H1 (cell line): ENCODE measurements at regions not wholly inside any gene's neighbourhood (a gene's known extent, or its start where the extent isn't known, plus 50 kb on each side); places are given as distances from the start of the nearest gene placed in this dataset.
"Not testable (repeated sequence)": the region's sequence is repeated elsewhere in the genome, so short reads cannot be mapped to it uniquely, and the experiment has no call there.

Experiments
- CTCF ChIA-PET: fragments of 300-600 bp; sonication (Branson Sonifier 250); formaldehyde crosslinking; loops from one replicate; lab custom pipeline; 2021; ENCODE audit not compliant: partially characterized antibody; lab: Charles Lee
- POLR2A ChIA-PET: fragments of 300-600 bp; sonication (Branson Sonifier 250); formaldehyde crosslinking; loops from one replicate; lab custom pipeline; 2021; ENCODE audit warnings: inconsistent platforms; ENCODE audit not compliant: partially characterized antibody; lab: Charles Lee
- DNase-seq, 2 experiments: peaks; one replicate each; pipeline versions ENCODE4 v3.0.0 to v3.0.0-alpha.2; 2010 to 2022; ENCODE audit warnings: low spot score in 2 of 2, low read depth in 1 of 2, mixed read lengths in 1 of 2
- FAIRE-seq: peaks from 2 replicates; lab custom pipeline; 2011; peaks lifted over from hg19 to GRCh38; lab: Jason Lieb, UNC
- H2AFZ ChIP-seq: 2 replicates; pipeline ENCODE4 v1.8.1; 2012; ENCODE audit warnings: low read length, inconsistent platforms
- H2AK5ac ChIP-seq: 2 replicates; pipeline ENCODE4 v1.6.1; 2013; ENCODE audit warnings: low read depth, low read length
- H2BK120ac ChIP-seq: replicated peaks from 2 replicates; pipeline ENCODE3; 2013; ENCODE audit warnings: low read depth, low read length, inconsistent platforms
- H2BK12ac ChIP-seq: 2 replicates; pipeline ENCODE4 v1.6.1; 2013; ENCODE audit warnings: low read depth, low read length
- H2BK15ac ChIP-seq: 2 replicates; pipeline ENCODE4 v1.6.1; 2013; ENCODE audit warnings: low read length
- H2BK20ac ChIP-seq: 2 replicates; pipeline ENCODE4 v1.6.1; 2013; ENCODE audit warnings: low read length
- H2BK5ac ChIP-seq: 2 replicates; pipeline ENCODE4 v1.6.1; 2013; ENCODE audit warnings: low read depth, low read length
- H3K14ac ChIP-seq: 2 replicates; pipeline ENCODE4 v1.6.1; 2013; ENCODE audit warnings: inconsistent platforms; ENCODE audit not compliant: insufficient read length
- H3K18ac ChIP-seq: 2 replicates; pipeline ENCODE4 v1.6.1; 2013; ENCODE audit warnings: low read length; ENCODE audit errors: extremely low read depth
- H3K23ac ChIP-seq: 2 replicates; pipeline ENCODE4 v1.6.1; 2013; ENCODE audit warnings: inconsistent platforms; ENCODE audit not compliant: insufficient read length
- H3K23me2 ChIP-seq: 2 replicates; pipeline ENCODE4 v1.6.1; 2013; ENCODE audit warnings: low read depth, low read length
- H3K27ac ChIP-seq: 2 replicates; pipeline ENCODE4 v1.6.1; 2011; ENCODE audit warnings: low read depth, low read length, inconsistent platforms
- H3K27me3 ChIP-seq, 4 experiments: replicated peaks in 1 of 4; 1 replicate in 1 of 4; 2 replicates in 3 of 4; pipeline versions ENCODE4 v1.6.1 to v1.8.1; 2011 to 2013; ENCODE audit warnings: low read length in 3 of 4, mild to moderate bottlenecking in 3 of 4, inconsistent platforms in 2 of 4, mixed read lengths in 2 of 4, moderate library complexity in 1 of 4; ENCODE audit not compliant: control insufficient read depth in 3 of 4, insufficient read depth in 3 of 4; ENCODE audit errors: extremely low read depth in 1 of 4
- H3K36me3 ChIP-seq, 4 experiments: 2 replicates each; pipeline versions ENCODE4 v1.6.1 to v1.8.1; 2011 to 2013; ENCODE audit warnings: mild to moderate bottlenecking in 4 of 4, low read length in 3 of 4, moderate library complexity in 2 of 4, control low read depth in 1 of 4, inconsistent platforms in 1 of 4; ENCODE audit not compliant: insufficient read depth in 4 of 4, control insufficient read depth in 2 of 4
- H3K4ac ChIP-seq: replicated peaks from 2 replicates; pipeline ENCODE3; 2013; ENCODE audit warnings: low read length, low read depth, mixed read lengths, inconsistent platforms; ENCODE audit not compliant: insufficient read length
- H3K4me1 ChIP-seq, 4 experiments: replicated peaks in 1 of 4; 1 replicate in 1 of 4; 2 replicates in 3 of 4; pipeline versions ENCODE4 v1.6.1 to v1.8.1; 2011 to 2013; ENCODE audit warnings: low read length in 3 of 4, inconsistent platforms in 2 of 4, mixed read lengths in 1 of 4; ENCODE audit not compliant: insufficient read depth in 4 of 4, control insufficient read depth in 3 of 4
- H3K4me2 ChIP-seq, 2 experiments: 2 replicates each; pipeline versions ENCODE4 v1.6.1 to v1.8.1; 2011 to 2013; ENCODE audit warnings: low read depth in 2 of 2, low read length in 2 of 2, control low read depth in 1 of 2, inconsistent platforms in 1 of 2, mild to moderate bottlenecking in 1 of 2; ENCODE audit not compliant: insufficient read depth in 1 of 2
- H3K4me3 ChIP-seq, 4 experiments: fragments of 200-600, 300-600 bp in 1 of 4; sonication (generic), shearing (Covaris generic), sonication (Bioruptor Twin) in 1 of 4; 2 replicates each; pipeline versions ENCODE4 v1.5.1 to v1.8.1; 2011 to 2016; ENCODE audit warnings: low read length in 4 of 4, low read depth in 3 of 4, control low read depth in 2 of 4, inconsistent platforms in 2 of 4, mild to moderate bottlenecking in 2 of 4, mixed read lengths in 1 of 4, moderate library complexity in 1 of 4; ENCODE audit not compliant: insufficient read depth in 2 of 4; ENCODE audit errors: extremely low read depth in 1 of 4
- H3K56ac ChIP-seq: replicated peaks from 2 replicates; pipeline ENCODE3; 2013; ENCODE audit warnings: low read depth, mild to moderate bottlenecking, mixed read lengths, low read length, inconsistent platforms; ENCODE audit not compliant: insufficient read length
- H3K79me1 ChIP-seq: 2 replicates; pipeline ENCODE4 v1.6.1; 2013; ENCODE audit warnings: low read depth, low read length, control low read depth
- H3K79me2 ChIP-seq, 2 experiments: 2 replicates each; pipeline versions ENCODE4 v1.6.1 to v1.8.1; 2012 to 2013; ENCODE audit warnings: low read length in 2 of 2, mild to moderate bottlenecking in 2 of 2, inconsistent platforms in 1 of 2; ENCODE audit not compliant: insufficient read depth in 2 of 2, control insufficient read depth in 1 of 2
- H3K9ac ChIP-seq, 4 experiments: replicated peaks in 1 of 4; 1 replicate in 1 of 4; 2 replicates in 3 of 4; pipeline versions ENCODE4 v1.6.1 to v1.8.1; 2011 to 2013; ENCODE audit warnings: low read depth in 3 of 4, low read length in 3 of 4, control low read depth in 2 of 4, mild to moderate bottlenecking in 2 of 4, moderate library complexity in 2 of 4, inconsistent platforms in 1 of 4; ENCODE audit errors: extremely low read depth in 1 of 4
- H3K9me3 ChIP-seq, 2 experiments: 2 replicates each; pipeline versions ENCODE4 v1.6.1 to v1.8.1; 2012 to 2013; ENCODE audit warnings: mild to moderate bottlenecking in 2 of 2, moderate library complexity in 2 of 2, control low read depth in 1 of 2, inconsistent platforms in 1 of 2, low read depth in 1 of 2, low read length in 1 of 2, mixed read lengths in 1 of 2; ENCODE audit not compliant: insufficient read depth in 2 of 2
- H4K20me1 ChIP-seq, 2 experiments: replicated peaks in 1 of 2; 2 replicates each; pipeline versions ENCODE3 to v1.8.1; 2011 to 2013; ENCODE audit warnings: inconsistent platforms in 2 of 2, low read length in 2 of 2, mild to moderate bottlenecking in 1 of 2; ENCODE audit not compliant: insufficient read depth in 2 of 2, control insufficient read depth in 1 of 2
- H4K5ac ChIP-seq: 2 replicates; pipeline ENCODE4 v1.6.1; 2013; ENCODE audit warnings: low read length, low read depth, mixed read lengths, inconsistent platforms; ENCODE audit not compliant: insufficient read length
- H4K8ac ChIP-seq: 2 replicates; pipeline ENCODE4 v1.8.0; 2013; ENCODE audit warnings: mild to moderate bottlenecking, moderate library complexity, low read length, inconsistent platforms; ENCODE audit not compliant: insufficient read depth; ENCODE audit errors: extremely low read depth
- H4K91ac ChIP-seq: replicated peaks from 2 replicates; pipeline ENCODE3; 2013; ENCODE audit warnings: low read length, mixed read lengths, inconsistent platforms; ENCODE audit not compliant: insufficient read length
- WGBS, 2 experiments: shearing (Covaris generic) in 1 of 2; methylation state at CpG; one replicate each; pipeline versions ENCODE4 v1.1.6 to v1.1.7; 2013 to 2015; ENCODE audit warnings: low lambda C conversion rate in 2 of 2, mixed read lengths in 2 of 2, inconsistent platforms in 1 of 2, low coverage in 1 of 2, missing lambda C conversion rate in 1 of 2; ENCODE audit not compliant: insufficient replicate concordance in 2 of 2, insufficient coverage in 1 of 2, insufficient read length in 1 of 2; ENCODE audit errors: extremely low coverage in 1 of 2, missing lambda C conversion rate in 1 of 2; 5-methylcytosine and 5-hydroxymethylcytosine counted together

GRCh38 chr1:223913715-223914114 is 68.0 kb upstream of the TP53BP2 start:
- H4K8ac ChIP-seq, H3K9ac ChIP-seq, H3K79me2 ChIP-seq, H3K9me3 ChIP-seq, H3K27ac ChIP-seq, H3K79me1 ChIP-seq, H3K18ac ChIP-seq, DNase-seq, FAIRE-seq, H3K14ac ChIP-seq, H4K91ac ChIP-seq, H2AK5ac ChIP-seq, H3K4me2 ChIP-seq, H2BK20ac ChIP-seq, H3K4me3 ChIP-seq, H3K23ac ChIP-seq, H3K36me3 ChIP-seq, H2BK12ac ChIP-seq, H2BK120ac ChIP-seq, POLR2A ChIA-PET, H3K23me2 ChIP-seq, CTCF ChIA-PET, H3K56ac ChIP-seq, H3K4me1 ChIP-seq, H4K5ac ChIP-seq, H3K27me3 ChIP-seq, H2BK5ac ChIP-seq, H4K20me1 ChIP-seq, H3K4ac ChIP-seq, H2BK15ac ChIP-seq, H2AFZ ChIP-seq: not testable (repeated sequence)
- WGBS, 2 experiments = 88% methylated on average over 2 of the region's 2 CpGs; no CpG with 5 or more reads in 1 of the 2 experiments
